Posterior cingulate gyrus (tissue), 11 donors: ENCODE measurements at regions not wholly inside any gene's neighbourhood (a gene's known extent, or its start where the extent isn't known, plus 50 kb on each side); places are given as distances from the start of the nearest gene placed in this dataset.
"Not testable (repeated sequence)": the region's sequence is repeated elsewhere in the genome, so short reads cannot be mapped to it uniquely, and the experiment has no call there.

Experiments
- DNase-seq, 10 donors: peaks; one replicate each; pipeline versions ENCODE4 v3.0.0 to v3.0.0-alpha.2; 2020 to 2021; ENCODE audit warnings: mixed read lengths in 3 of 10
- intact Hi-C: fragments of 100-400 bp; cut with DNase I; formaldehyde crosslinking; loops from one replicate; pipeline ENCODE4 v1.15.1; 2023

GRCh38 chr13:101003566-101003965 is 329.0 kb upstream of the TMTC4 start:
- no peak for DNase-seq
- intact Hi-C loops: no loop called here

GRCh38 chr13:100989392-100989791 is 314.8 kb upstream of the TMTC4 start:
- no peak for DNase-seq

GRCh38 chr13:100988921-100989320 is 314.3 kb upstream of the TMTC4 start:
- no peak for DNase-seq
- intact Hi-C loops: loop anchor here (1.0 kb wide), 1 partner anchor 267 kb away; no protein-coding TSS in a partner anchor

More at GRCh38 chr13:100989392-100989791, 314.8 kb upstream of the TMTC4 start:
- intact Hi-C loops: no loop called here

GRCh38 chr13:100987948-100988347 is 313.4 kb upstream of the TMTC4 start:
- intact Hi-C loops: loop anchor here (1.0 kb wide), 1 partner anchor 266 kb away; no protein-coding TSS in a partner anchor
- DNase-seq: peak in 4 of 10 donors; percentile 8 to 33 (median 14)

- DNase-seq: no peak
- intact Hi-C loops: no loop called here
Observed at GRCh38 chr13:100986571-100986970, 312.0 kb upstream of the TMTC4 start.

GRCh38 chr13:100984085-100984705 is 309.6 kb upstream of the TMTC4 start:
- no peak for DNase-seq
- intact Hi-C loops: no loop called here

GRCh38 chr13:100983111-100983510 is 308.5 kb upstream of the TMTC4 start:
- no peak for DNase-seq

GRCh38 chr13:100980171-100980570 is 305.6 kb upstream of the TMTC4 start:
- DNase-seq: no peak
- intact Hi-C loops: no loop called here

More at GRCh38 chr13:100983111-100983510, 308.5 kb upstream of the TMTC4 start:
- intact Hi-C loops: no loop called here

- no peak for DNase-seq
- intact Hi-C loops: no loop called here
Observed at GRCh38 chr13:100977841-100978240, 303.2 kb upstream of the TMTC4 start.

- DNase-seq: no peak
- intact Hi-C loops: no loop called here
Observed at GRCh38 chr13:100976993-100977392, 302.4 kb upstream of the TMTC4 start.

- intact Hi-C loops: not testable (repeated sequence)
- DNase-seq: peak in 2 of 10 donors; percentile 36 to 39
Observed at GRCh38 chr13:100975666-100976065, 301.1 kb upstream of the TMTC4 start.

- no peak for DNase-seq
- intact Hi-C loops: no loop called here
Observed at GRCh38 chr13:100962585-100962984, 288.0 kb upstream of the TMTC4 start.

GRCh38 chr13:100961186-100961585 is 286.6 kb upstream of the TMTC4 start:
- intact Hi-C loops: no loop called here
- no peak for DNase-seq

- intact Hi-C loops: no loop called here
- no peak for DNase-seq
Observed at GRCh38 chr13:100958831-100959230, 284.2 kb upstream of the TMTC4 start.

GRCh38 chr13:100957741-100958140 is 283.1 kb upstream of the TMTC4 start:
- intact Hi-C loops: no loop called here
- no peak for DNase-seq

- DNase-seq: no peak
- intact Hi-C loops: no loop called here
Observed at GRCh38 chr13:100954430-100955305, 280.1 kb upstream of the TMTC4 start.

- no peak for DNase-seq
- intact Hi-C loops: no loop called here
Observed at GRCh38 chr13:100951016-100951415, 276.4 kb upstream of the TMTC4 start.

GRCh38 chr13:100948937-100949336 is 274.3 kb upstream of the TMTC4 start:
- DNase-seq, intact Hi-C loops: not testable (repeated sequence)

- intact Hi-C loops: no loop called here
- DNase-seq: no peak
Observed at GRCh38 chr13:100946588-100946987, 272.0 kb upstream of the TMTC4 start.

- no peak for DNase-seq
- intact Hi-C loops: no loop called here
Observed at GRCh38 chr13:100944791-100945345, 270.3 kb upstream of the TMTC4 start.

GRCh38 chr13:100942742-100943141 is 268.1 kb upstream of the TMTC4 start:
- intact Hi-C loops: no loop called here
- DNase-seq: no peak
